ENCODE measurements at regions not wholly inside any gene's neighbourhood (a gene's known extent, or its start where the extent isn't known, plus 50 kb on each side); places are given as distances from the start of the nearest gene placed in this dataset.

- no peak for TF ChIP-seq CTCF (IDR thresholded peaks at IDR 0.05 in 2 of 3, conservative IDR thresholded peaks at IDR 0.05 in 1 of 3; ENCODE audit: insufficient read depth in 2 of 3, low read depth in 1 of 3, low read length in 3 of 3)
Observed at GRCh38 chr6:130558131-130558530, 192.3 kb downstream of the TMEM200A start (continued).

GRCh38 chr6:130559166-130559565, 193.3 kb downstream of the TMEM200A start:
- H2AFZ ChIP-seq (ENCODE audit: low read depth, low read length) = no peak overlapping the region
- POLR2A ChIA-PET = no interaction called here
- no peaks in the 10 kb centered on the region for H3K9me1 ChIP-seq (ENCODE audit: control insufficient read depth, insufficient read depth, low read length)
- no peaks in the 10 kb centered on the region for H3K36me3 ChIP-seq (ENCODE audit: control insufficient read depth, insufficient read depth, low read length)
- no TSS peak for BruUV-seq (replicated peaks)
- in situ Hi-C loops (cut with MboI) (no loop called here), intact Hi-C loops (cut with micrococcal nuclease) (no loop called here)
- ATAC-seq (no peak), FAIRE-seq (no peak), DNase-seq (ENCODE audit: extremely low read depth in 1 of 4, low spot score in 3 of 4) (no peak)
- no peaks in the 10 kb centered on the region for H4K20me1 ChIP-seq (replicated peaks; ENCODE audit: control insufficient read depth, insufficient read depth, low read length)
- CTCF ChIA-PET (ENCODE audit: low intra/inter-chr PET ratio) = no interaction called here
- H3K4me1 ChIP-seq (replicated peaks in 1 of 2; ENCODE audit: control insufficient read depth in 2 of 2, insufficient read depth in 2 of 2, low read length in 2 of 2) = no peaks in the 10 kb centered on the region
- WGBS (ENCODE audit: insufficient coverage, low coverage, missing lambda C conversion rate) = 0% methylated on average over 1 of the region's 1 CpG
- H3K27me3 ChIP-seq (ENCODE audit: control insufficient read depth in 2 of 2, insufficient read depth in 2 of 2, low read length in 2 of 2) = no peaks in the 10 kb centered on the region
- no peaks in the 10 kb centered on the region for H3K9me3 ChIP-seq (replicated peaks; ENCODE audit: control insufficient read depth, insufficient read depth, low read depth, low read length)
- no peak overlapping the region for H3K4me2 ChIP-seq (ENCODE audit: insufficient read depth, low read length)
- H3K4me3 ChIP-seq = no peak overlapping the region
- H3K9ac ChIP-seq (ENCODE audit: insufficient read depth in 1 of 2, low read depth in 2 of 2, low read length in 2 of 2) = no peak overlapping the region
- no peaks in the 10 kb centered on the region for H3K79me2 ChIP-seq (ENCODE audit: control insufficient read depth, insufficient read depth, low read length)
- H3K27ac ChIP-seq (ENCODE audit: extremely low read depth, low read depth, low read length) = no peak overlapping the region
- TF ChIP-seq PCBP1 (IDR thresholded peaks at IDR 0.05; ENCODE audit: low read depth, low read length, poor library complexity, severe bottlenecking) (no peak), MTF1 (CRISPR knock-in tag; IDR thresholded peaks at IDR 0.05; ENCODE audit: borderline replicate concordance) (no peak), BHLHE40 (IDR thresholded peaks at IDR 0.05; ENCODE audit: low read length) (no peak), USF2 (CRISPR knock-in tag; IDR thresholded peaks at IDR 0.05) (no peak), NFYB (IDR thresholded peaks at IDR 0.05; ENCODE audit: extremely low read depth, insufficient read length) (no peak), NR4A1 (CRISPR knock-in tag; IDR thresholded peaks at IDR 0.05) (no peak), NR4A1 (tag; IDR thresholded peaks at IDR 0.05) (no peak), EHMT2 (IDR thresholded peaks at IDR 0.05) (no peak), REST (IDR thresholded peaks at IDR 0.05; ENCODE audit: borderline replicate concordance) (no peak), REST (CRISPR knock-in tag; IDR thresholded peaks at IDR 0.05; ENCODE audit: low read depth) (no peak), CTBP1 (IDR thresholded peaks at IDR 0.05; ENCODE audit: borderline replicate concordance) (no peak)
